Keratinocyte (primary cell): ENCODE measurements at regions not wholly inside any gene's neighbourhood (a gene's known extent, or its start where the extent isn't known, plus 50 kb on each side); places are given as distances from the start of the nearest gene placed in this dataset.

Experiments used
- DNase-seq: peaks from one replicate; pipeline ENCODE4 v3.0.0-alpha.2; 2011; ENCODE audit warnings: low read depth, missing footprints, low spot score
- FAIRE-seq: peaks from 2 replicates; lab custom pipeline; 2011; peaks lifted over from hg19 to GRCh38; lab: Jason Lieb, UNC
- H2AFZ ChIP-seq: 2 replicates; pipeline ENCODE4 v1.6.0; 2012; ENCODE audit warnings: low read length, control low read depth, inconsistent platforms; ENCODE audit not compliant: control insufficient read depth
- H3K27ac ChIP-seq: 2 replicates; pipeline ENCODE4 v1.5.1; 2011; ENCODE audit warnings: low read length; ENCODE audit not compliant: control insufficient read depth, insufficient read depth
- H3K27me3 ChIP-seq: 3 replicates; pipeline ENCODE4 v1.6.0; 2011; ENCODE audit warnings: low read length; ENCODE audit not compliant: control insufficient read depth, insufficient read depth; ENCODE audit errors: extremely low read depth
- H3K36me3 ChIP-seq, 2 experiments: 2 replicates in 1 of 2; 3 replicates in 1 of 2; pipeline ENCODE4 v1.5.1; 2011; ENCODE audit warnings: low read length in 2 of 2, mild to moderate bottlenecking in 1 of 2; ENCODE audit not compliant: control insufficient read depth in 2 of 2, insufficient read depth in 2 of 2; ENCODE audit errors: extremely low read depth in 1 of 2
- H3K4me1 ChIP-seq: 3 replicates; pipeline ENCODE4 v1.5.1; 2011; ENCODE audit warnings: low read length; ENCODE audit not compliant: control insufficient read depth, insufficient read depth; ENCODE audit errors: extremely low read depth
- H3K4me2 ChIP-seq: 3 replicates; pipeline ENCODE4 v1.6.0; 2011; ENCODE audit warnings: low read depth, low read length; ENCODE audit not compliant: control insufficient read depth, insufficient read depth; ENCODE audit errors: extremely low read depth
- H3K4me3 ChIP-seq, 3 experiments: fragments of 200-600 bp in 1 of 3; sonication (generic) in 1 of 3; 2 replicates in 2 of 3; 3 replicates in 1 of 3; pipeline ENCODE4 v1.5.1; 2011 to 2016; ENCODE audit warnings: low read length in 3 of 3, mild to moderate bottlenecking in 3 of 3, control low read depth in 2 of 3, inconsistent platforms in 1 of 3, low read depth in 1 of 3, mixed read lengths in 1 of 3, mixed run types in 1 of 3, moderate library complexity in 1 of 3; ENCODE audit not compliant: control insufficient read depth in 2 of 3, insufficient read depth in 2 of 3; ENCODE audit errors: extremely low read depth in 1 of 3
- H3K79me2 ChIP-seq: 2 replicates; pipeline ENCODE4 v1.6.0; 2012; ENCODE audit warnings: low read length; ENCODE audit not compliant: control insufficient read depth, insufficient read depth
- H3K9ac ChIP-seq: 3 replicates; pipeline ENCODE4 v1.6.0; 2011; ENCODE audit warnings: low read length; ENCODE audit not compliant: control insufficient read depth, insufficient read depth; ENCODE audit errors: extremely low read depth
- H3K9me1 ChIP-seq: 3 replicates; pipeline ENCODE4 v1.6.0; 2011; ENCODE audit warnings: low read length; ENCODE audit not compliant: control insufficient read depth, insufficient read depth; ENCODE audit errors: extremely low read depth
- H3K9me3 ChIP-seq: 2 replicates; pipeline ENCODE4 v1.5.1; 2012; ENCODE audit warnings: low read depth, low read length; ENCODE audit not compliant: control insufficient read depth
- H4K20me1 ChIP-seq: 3 replicates; pipeline ENCODE4 v1.6.0; 2011; ENCODE audit warnings: low read length; ENCODE audit not compliant: control insufficient read depth, insufficient read depth; ENCODE audit errors: extremely low read depth
- EZH2 ChIP-seq: IDR thresholded peaks from one replicate; pipeline ENCODE4 v1.6.1; 2012; ENCODE audit warnings: inconsistent platforms, mild to moderate bottlenecking, low read length, moderate library complexity
- dilution Hi-C: fragments of 300-500 bp; cut with MboI; formaldehyde crosslinking; loops from one replicate; pipeline ENCODE4 v1.7.0; 2020; ENCODE audit warnings: low sequenced_read_pairs; ENCODE audit not compliant: extremely low pct_ligation_motif_present
- TF ChIP-seq, protein P1 (sequence below), 3 experiments: IDR thresholded peaks in 1 of 3; conservative IDR thresholded peaks in 1 of 3; optimal IDR thresholded peaks in 1 of 3; 2 replicates in 2 of 3; 3 replicates in 1 of 3; pipeline versions ENCODE3 to v1.5.1; 2011; ENCODE audit warnings: low read length in 3 of 3, mild to moderate bottlenecking in 3 of 3, moderate library complexity in 2 of 3, control low read depth in 1 of 3, inconsistent platforms in 1 of 3; ENCODE audit not compliant: insufficient read depth in 2 of 3; ENCODE audit errors: extremely low read depth in 1 of 3

DNA sequence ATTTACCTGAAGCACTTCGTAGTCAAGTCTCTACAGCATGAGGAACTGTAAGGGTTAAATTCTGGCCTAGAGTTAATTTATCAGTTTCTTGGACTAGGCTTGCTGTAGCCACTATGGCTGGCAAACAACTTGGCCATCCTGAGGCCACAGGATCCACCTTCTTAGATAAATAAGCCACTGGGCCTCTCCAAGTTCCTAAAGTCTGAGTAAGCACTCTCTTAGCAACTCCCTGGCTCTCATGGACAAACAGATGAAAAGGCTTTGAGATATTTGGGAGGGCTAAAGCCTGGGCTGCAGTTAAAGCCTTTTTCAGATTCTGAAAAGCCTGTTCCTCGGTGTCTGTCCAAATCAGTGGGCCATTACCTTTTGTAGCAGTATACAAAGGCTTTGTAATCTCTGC is 675.0 kb downstream of the TMEM121 start:
- no peak for TF ChIP-seq EZH2
- TF ChIP-seq, protein P1, sequence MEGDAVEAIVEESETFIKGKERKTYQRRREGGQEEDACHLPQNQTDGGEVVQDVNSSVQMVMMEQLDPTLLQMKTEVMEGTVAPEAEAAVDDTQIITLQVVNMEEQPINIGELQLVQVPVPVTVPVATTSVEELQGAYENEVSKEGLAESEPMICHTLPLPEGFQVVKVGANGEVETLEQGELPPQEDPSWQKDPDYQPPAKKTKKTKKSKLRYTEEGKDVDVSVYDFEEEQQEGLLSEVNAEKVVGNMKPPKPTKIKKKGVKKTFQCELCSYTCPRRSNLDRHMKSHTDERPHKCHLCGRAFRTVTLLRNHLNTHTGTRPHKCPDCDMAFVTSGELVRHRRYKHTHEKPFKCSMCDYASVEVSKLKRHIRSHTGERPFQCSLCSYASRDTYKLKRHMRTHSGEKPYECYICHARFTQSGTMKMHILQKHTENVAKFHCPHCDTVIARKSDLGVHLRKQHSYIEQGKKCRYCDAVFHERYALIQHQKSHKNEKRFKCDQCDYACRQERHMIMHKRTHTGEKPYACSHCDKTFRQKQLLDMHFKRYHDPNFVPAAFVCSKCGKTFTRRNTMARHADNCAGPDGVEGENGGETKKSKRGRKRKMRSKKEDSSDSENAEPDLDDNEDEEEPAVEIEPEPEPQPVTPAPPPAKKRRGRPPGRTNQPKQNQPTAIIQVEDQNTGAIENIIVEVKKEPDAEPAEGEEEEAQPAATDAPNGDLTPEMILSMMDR (optimal IDR thresholded peaks at IDR 0.05 in 1 of 3, IDR thresholded peaks at IDR 0.05 in 1 of 3, conservative IDR thresholded peaks at IDR 0.05 in 1 of 3; ENCODE audit: extremely low read depth in 1 of 3, insufficient read depth in 2 of 3, low read length in 3 of 3): no peak
- no peak for FAIRE-seq
- Histone ChIP-seq H4K20me1 (no peaks in the 10 kb centered on the region), H3K27me3 (no peaks in the 10 kb centered on the region), H3K27ac (no peak overlapping the region), H3K9me3 (peaks cover 2% of the 10 kb centered on the region), H3K79me2 (no peaks in the 10 kb centered on the region), H3K4me2 (no peak overlapping the region), H2AFZ (no peak overlapping the region), H3K9ac (no peak overlapping the region), H3K4me3 (no peak overlapping the region), H3K36me3 (no peaks in the 10 kb centered on the region), H3K4me1 (no peaks in the 10 kb centered on the region), H3K9me1 (no peaks in the 10 kb centered on the region)
- dilution Hi-C loops: no loop called here
- DNase-seq: no peak

DNA sequence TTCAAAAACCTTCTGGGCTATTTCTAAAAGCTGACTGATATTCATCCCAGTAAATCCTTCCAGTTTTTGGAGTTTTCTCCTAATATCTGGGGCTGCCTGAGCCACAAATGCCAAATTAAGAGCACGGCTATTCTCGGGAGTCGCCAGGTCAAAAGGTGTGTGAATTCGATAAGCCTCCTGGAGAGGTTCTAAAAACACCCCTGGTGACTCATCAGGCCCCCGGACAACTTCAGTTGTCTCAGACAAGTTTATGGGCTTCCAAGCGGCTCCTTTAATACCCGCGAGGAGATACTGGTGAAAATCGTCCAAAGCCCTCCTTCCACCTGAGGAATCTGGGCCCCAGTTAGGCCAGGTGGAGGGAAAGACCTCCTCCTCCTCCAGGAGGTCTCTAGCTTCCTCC is 677.1 kb downstream of the TMEM121 start:
- no peak overlapping the region for H3K27ac ChIP-seq
- no peaks in the 10 kb centered on the region for H3K27me3 ChIP-seq
- H4K20me1 ChIP-seq: no peaks in the 10 kb centered on the region
- H3K9me1 ChIP-seq: no peaks in the 10 kb centered on the region
- peaks cover 2% of the 10 kb centered on the region for H3K9me3 ChIP-seq
- no peaks in the 10 kb centered on the region for H3K36me3 ChIP-seq
- H3K4me2 ChIP-seq: no peak overlapping the region
- H3K79me2 ChIP-seq: no peaks in the 10 kb centered on the region
- no peak overlapping the region for H2AFZ ChIP-seq
- H3K4me1 ChIP-seq: no peaks in the 10 kb centered on the region
- no peak for TF ChIP-seq EZH2
- TF ChIP-seq, protein P1 (optimal IDR thresholded peaks at IDR 0.05 in 1 of 3, IDR thresholded peaks at IDR 0.05 in 1 of 3, conservative IDR thresholded peaks at IDR 0.05 in 1 of 3; ENCODE audit: extremely low read depth in 1 of 3, insufficient read depth in 2 of 3, low read length in 3 of 3): no peak
- dilution Hi-C loops: no loop called here
- FAIRE-seq: no peak
- H3K9ac ChIP-seq: no peak overlapping the region
- no peak for DNase-seq
- H3K4me3 ChIP-seq: no peak overlapping the region
